GM23248 (cell line): ENCODE measurements at regions not wholly inside any gene's neighbourhood (a gene's known extent, or its start where the extent isn't known, plus 50 kb on each side); places are given as distances from the start of the nearest gene placed in this dataset.

Source experiments
- EZH2 ChIP-seq: fragments of 200-600 bp; sonication (generic); IDR thresholded peaks from 2 replicates; pipeline ENCODE4 v1.6.1; 2018; ENCODE audit warnings: antibody characterized with exemption, mild to moderate bottlenecking; ENCODE audit not compliant: insufficient read depth, poor library complexity, severe bottlenecking
- EZH2phosphoT487 ChIP-seq: fragments of 200-600 bp; sonication (generic); IDR thresholded peaks from 2 replicates; pipeline ENCODE4 v1.6.1; 2018; ENCODE audit warnings: antibody characterized with exemption, moderate library complexity, mild to moderate bottlenecking, low read depth; ENCODE audit not compliant: insufficient read depth

DNA sequence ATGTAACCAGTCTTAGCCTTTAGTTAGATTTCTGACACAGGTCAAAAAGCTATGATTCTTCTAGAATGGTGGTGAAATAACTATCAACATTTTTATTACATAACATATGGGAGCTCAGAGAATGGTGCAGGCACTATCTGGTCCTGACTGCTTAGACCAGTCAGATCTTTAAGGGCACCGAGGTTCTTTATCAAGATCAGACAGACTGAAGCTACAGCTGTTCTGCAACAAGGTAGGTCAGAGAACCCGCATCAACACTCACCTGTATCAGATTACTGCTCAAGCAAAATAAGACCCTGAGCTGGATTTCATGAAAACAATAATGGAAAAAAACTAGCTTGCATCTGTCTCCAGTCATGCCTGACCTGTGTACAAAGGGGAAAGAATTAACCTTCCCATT lies 160.4 kb downstream of the KCNJ2 start:
- TF ChIP-seq EZH2: no peak
- TF ChIP-seq EZH2phosphoT487: no peak
